Stimulated activated CD8-positive, alpha-beta memory T cell treated with anti-CD3 and anti-CD28 coated beads, Interleukin-2, amount 100 ng/mL, for 1 hour (primary cell): ENCODE measurements at regions not wholly inside any gene's neighbourhood (a gene's known extent, or its start where the extent isn't known, plus 50 kb on each side); places are given as distances from the start of the nearest gene placed in this dataset.

Experiments used
- DNase-seq, 2 donors: peaks; one replicate each; pipeline ENCODE4 v3.0.0-alpha.2; 2020; ENCODE audit warnings: low read depth in 2 of 2

DNA sequence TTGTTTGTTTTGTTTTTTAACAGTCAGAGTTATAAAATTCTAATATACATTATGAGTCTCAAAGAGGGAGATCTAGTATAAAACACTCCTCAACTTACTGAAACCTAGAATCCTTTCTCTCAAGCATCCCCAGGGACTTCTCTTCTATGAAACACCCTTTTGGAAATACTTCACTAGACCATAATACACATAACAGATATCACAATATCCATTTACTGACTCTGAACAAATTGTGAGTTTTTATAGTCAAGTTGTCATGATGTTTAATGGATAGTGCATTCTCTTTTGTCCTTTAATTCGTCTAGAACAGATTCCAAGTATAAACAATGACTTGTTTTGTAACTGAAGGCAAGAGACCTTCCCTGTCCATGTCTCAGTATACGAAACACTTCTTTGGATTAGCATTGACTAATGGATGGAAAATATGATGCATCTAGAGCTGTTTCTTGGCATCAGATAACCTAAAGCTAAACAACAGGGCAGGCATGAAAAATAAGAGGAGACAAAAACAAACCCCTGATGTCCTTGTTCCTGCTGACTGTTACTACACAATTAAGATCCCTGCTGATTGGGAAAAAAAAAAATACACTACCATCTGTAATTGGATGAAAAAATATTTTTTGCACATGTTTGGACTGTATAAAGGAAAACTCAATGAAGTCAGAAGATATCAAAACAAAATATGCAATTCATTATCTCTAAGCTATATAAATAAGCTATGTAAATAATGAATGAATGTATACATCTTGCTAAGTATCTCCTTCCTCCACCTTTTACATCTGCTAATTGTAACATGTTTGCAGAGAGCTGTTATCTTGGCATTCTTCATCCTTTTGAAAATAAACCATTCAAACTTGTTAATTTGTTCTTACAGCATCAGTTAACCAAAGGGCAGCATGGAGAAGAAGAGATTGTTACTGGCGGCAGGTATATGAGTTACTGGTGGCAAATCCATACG, 214.2 kb downstream of the LACC1 start:
- no peak for DNase-seq

GRCh38 chr13:44096901-44097300, 217.2 kb downstream of the LACC1 start:
- DNase-seq, result no peak

GRCh38 chr13:44098559-44098958, 218.9 kb downstream of the LACC1 start:
- no peak for DNase-seq

DNA sequence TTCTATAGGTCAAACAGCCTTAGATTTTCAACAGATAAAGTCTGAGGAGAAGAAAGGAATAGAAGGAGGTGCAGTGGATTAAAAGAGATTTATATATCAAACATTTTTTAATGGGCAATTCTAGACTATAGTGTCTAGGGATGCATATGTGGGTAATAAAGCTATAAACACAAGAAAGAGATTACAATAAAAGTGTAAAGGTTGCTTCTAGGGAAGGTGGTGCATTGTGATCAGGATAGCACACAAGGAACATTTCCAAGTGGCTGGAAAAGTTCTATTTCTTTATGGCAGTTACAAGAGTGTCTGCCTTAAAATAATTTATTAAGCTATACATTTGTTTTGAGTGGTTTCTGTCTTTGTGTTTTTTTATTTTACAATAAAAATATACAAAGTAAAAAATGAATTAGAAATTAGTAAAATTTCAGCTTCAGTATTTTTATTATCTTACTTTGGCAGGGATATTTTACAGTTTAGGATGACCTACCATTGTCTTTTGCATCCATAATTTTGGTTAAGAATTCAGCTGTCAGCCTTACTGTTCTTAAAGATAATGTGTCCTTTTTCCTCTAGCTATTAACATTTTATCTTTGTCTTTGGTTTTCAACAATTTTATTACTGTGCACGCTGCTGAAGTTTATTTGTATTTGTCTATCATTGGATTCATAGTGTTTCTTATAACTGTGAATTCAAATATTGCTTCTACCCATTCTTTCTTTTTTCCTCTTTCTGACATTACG, 221.8 kb downstream of the LACC1 start:
- no peak for DNase-seq

- no peak for DNase-seq
Observed at GRCh38 chr13:44103429-44104196, 223.9 kb downstream of the LACC1 start.

DNA sequence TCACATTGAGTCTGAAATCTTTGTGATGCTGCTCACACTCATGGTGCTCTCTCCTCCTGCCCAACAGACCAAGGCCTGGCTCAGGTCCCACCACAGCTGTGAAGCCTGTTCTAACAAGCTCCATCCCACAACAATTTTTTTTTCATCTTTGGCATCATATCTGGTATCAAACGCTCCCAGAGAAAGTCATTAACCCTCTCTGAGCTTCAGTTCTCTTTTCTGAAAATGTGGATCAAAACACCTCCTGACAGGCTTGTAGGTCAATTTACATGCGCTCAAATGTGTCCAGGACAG, 224.4 kb downstream of the LACC1 start:
- DNase-seq, result no peak

DNA sequence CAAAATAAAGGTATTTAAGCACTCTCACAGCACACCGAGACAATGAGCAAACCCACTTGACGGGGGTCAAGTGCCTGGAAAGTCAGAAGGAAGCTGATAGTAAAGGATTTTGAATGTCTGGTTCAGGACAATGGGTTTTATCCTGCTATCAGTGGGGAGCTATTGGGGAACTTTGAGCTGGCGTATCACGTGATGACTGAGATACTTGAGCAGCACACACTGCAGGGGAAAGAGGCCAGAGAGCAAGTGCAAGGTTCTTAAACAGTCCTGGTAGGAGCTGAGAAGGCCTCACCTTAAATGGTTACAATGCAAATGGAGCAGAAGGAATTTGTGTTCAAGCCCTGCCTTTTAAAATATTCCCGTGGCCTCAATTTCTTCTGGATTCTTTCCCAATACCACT, 225.3 kb downstream of the LACC1 start:
- DNase-seq, result no peak

- no peak for DNase-seq
Observed at GRCh38 chr13:44106266-44107152, 226.8 kb downstream of the LACC1 start.

DNA sequence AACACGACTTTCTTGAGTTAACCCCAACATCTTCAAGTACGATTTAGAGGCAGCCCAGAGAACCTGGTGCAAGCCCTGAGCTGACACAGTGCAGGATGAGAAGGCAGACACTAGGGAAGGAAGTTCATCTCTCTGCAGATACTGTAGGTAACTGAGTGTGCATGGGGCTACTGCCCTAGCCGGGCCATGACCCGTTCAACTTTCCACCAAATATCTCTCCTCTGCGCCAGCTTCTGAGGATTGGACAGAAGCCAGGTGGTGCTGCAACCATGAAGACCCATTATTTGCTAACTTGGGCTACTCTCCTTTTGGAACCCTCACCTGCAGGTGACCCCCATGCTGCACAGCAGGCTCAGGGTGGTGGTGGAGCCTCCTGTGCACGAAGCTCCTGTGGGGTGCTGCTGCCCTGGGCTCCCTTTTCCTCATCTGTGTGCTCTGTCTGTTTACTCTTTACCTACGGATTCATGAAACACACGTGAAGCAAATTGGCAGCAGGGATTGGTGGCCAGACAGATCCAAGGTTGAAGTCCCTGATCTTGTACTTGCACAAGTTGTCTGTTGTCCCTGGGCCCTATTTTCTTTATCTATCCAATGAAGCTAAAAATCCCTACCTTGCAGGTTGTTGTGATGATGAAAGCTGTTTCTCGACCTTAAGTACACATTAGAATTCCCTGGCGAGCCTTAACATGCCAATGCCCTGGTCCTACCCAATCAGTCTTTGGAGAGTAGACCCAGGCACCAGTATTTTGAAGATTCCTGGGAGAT, 227.8 kb downstream of the LACC1 start:
- no peak for DNase-seq

- DNase-seq, result no peak
Observed at GRCh38 chr13:44108331-44108858, 228.7 kb downstream of the LACC1 start.

DNA sequence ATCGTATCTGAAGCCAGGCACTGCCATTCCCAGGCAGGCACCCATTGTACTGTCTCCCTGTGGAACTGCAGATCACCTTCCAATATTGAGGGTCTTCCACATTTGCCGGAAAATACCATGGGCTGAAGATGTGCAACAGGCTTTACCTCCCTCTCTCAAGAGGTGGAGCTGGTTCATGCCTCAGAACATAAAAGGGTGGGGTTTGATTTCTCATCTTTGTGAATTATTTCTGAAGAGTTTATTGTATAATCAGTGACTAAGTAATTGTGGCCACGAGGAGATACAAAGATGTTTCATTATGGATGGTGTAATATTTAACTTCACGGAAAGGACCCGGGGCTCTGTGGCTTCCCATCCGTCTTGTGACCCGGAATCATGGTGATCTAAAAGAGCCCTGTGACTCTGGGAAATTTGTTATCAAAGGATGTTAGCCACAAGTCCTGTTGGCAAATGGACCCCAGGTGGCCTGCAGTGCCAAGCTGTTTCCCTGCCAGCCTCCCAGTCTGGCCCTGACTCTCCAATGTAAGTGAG, 230.5 kb downstream of the LACC1 start:
- DNase-seq, result no peak

DNA sequence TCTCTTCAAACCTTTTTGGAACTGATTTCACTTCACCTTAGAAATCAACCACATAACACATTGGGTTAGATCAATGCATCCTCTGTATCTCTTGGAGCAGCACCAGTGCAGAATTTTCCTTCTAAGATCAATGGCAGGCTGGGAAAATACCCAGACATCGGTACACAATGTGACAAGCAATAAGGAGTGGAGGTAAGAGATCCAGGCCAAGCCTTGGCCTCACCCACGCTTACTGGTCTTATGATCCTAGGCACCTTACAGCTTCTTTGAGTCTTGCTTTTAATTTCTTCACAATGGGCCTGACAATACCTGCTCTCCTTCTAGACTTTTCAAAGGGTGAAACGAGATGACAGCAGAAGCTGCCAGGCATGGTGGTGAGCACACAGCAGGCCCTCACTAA, 232.0 kb downstream of the LACC1 start:
- DNase-seq, result no peak

GRCh38 chr13:44112700-44113329, 233.1 kb downstream of the LACC1 start:
- DNase-seq, result no peak

DNA sequence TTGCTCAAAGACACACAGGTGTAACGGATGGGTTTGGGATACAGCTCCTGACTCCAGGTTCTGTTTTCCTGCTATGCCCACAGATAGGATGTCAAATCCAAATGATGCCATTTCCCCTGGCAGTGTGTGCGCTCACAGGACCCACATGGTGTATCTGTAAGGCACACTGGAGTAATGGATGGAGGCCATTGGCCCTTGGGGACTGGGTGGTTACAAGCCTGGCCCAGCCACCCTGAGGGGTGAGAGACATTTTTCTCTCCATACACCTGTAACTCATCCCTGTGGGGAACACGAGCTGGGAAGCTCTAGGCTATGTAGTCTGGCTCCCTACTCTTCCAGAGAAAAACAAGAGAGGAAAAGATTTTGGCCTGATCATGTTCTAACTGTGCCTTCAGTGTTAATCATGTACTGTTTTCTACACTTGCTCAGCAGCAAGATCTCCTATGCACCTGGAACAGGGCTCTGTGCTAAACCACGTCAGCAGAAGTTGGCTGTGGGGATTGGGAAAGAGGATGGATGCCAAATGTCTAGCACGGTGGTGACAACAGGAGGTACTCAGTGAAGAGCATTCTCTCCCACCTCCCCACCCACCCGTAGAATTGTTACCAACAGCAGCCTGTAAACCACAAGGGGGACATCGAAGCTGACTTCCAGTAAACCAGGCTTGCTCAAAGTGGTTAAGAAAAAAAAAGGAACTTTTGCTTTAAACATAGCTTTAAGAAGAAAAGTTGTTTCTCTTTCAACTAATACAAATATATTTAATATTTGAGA, 237.0 kb downstream of the LACC1 start:
- no peak for DNase-seq

DNA sequence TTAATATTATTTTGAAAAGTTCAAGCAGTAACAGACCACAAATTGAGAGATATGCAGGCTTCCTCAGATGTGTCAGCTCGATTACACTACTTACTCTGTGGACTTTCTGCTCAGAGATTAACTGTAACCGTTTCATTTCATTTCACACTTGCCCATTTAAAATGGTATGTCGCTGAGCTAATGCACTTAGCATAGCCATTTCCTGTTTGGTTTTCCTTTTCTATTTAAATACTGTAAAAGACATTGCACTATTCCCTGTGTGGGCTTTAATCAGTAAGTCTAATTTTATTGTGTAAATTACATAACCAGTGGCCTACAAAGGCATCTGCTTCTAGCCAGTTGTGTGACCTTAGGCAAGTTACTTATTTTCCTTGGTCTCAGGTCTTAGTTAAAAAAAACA, 237.6 kb downstream of the LACC1 start:
- no peak for DNase-seq

GRCh38 chr13:44117816-44118215, 238.1 kb downstream of the LACC1 start:
- DNase-seq, result no peak

DNA sequence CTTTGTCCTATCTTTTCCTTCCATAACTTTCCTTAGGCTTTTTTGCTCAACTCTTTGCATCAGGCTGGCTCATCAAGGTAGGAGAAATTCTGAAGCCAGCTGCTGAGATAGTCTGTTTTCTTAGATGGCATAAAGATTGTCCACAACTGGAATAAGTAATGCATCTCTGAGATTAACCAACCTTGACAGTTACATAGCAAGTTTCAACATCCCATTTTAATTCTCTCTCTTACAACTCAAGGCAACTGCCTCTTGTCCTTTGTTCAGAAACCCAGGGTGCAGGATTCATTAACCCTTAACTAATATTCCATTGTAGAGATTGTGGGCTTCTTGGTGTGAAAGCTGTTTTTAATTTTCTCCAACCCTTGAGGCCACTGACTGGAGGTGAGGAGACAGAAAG, 239.2 kb downstream of the LACC1 start:
- DNase-seq, result no peak

DNA sequence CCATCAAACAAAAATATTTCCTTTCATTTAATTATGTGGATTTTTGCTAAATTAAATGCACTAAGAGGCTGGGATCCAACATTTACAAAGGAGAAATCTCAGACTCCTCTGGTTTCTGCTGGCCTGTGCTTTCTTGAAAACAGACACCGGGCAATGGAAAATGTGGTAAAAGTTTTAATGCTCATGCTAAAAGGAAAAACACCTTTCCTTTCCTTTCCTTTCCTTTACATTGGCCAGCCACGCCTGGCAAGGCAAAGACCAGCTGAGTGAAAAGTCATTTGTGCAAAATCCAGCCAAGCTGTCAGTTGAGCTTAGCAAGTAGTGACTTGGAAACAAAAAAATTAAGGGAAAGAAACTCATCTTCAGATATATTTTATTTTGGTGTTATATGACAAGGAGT, 240.3 kb downstream of the LACC1 start:
- DNase-seq, result no peak
